ENCODE measurements at regions not wholly inside any gene's neighbourhood (a gene's known extent, or its start where the extent isn't known, plus 50 kb on each side); places are given as distances from the start of the nearest gene placed in this dataset.
A peak's percentile ranks its signal among the peaks of the same experiment; 100 is the strongest.
"Not testable (repeated sequence)": the region's sequence is repeated elsewhere in the genome, so short reads cannot be mapped to it uniquely, and the experiment has no call there.

- DNase-seq, result not testable (repeated sequence)
Measured at GRCh38 chr2:89537862-89538261, 846.4 kb downstream of the RPIA start.

GRCh38 chr2:89544110-89544509 lies 852.6 kb downstream of the RPIA start:
- not testable (repeated sequence) for DNase-seq

GRCh38 chr2:89579154-89579553 lies 887.7 kb downstream of the RPIA start:
- not testable (repeated sequence) for DNase-seq

- not testable (repeated sequence) for DNase-seq
Measured at GRCh38 chr2:89582816-89583215, 891.3 kb downstream of the RPIA start.

GRCh38 chr2:89584046-89584445 lies 892.6 kb downstream of the RPIA start:
- not testable (repeated sequence) for DNase-seq

GRCh38 chr2:89584868-89585557 lies 893.5 kb downstream of the RPIA start:
- not testable (repeated sequence) for DNase-seq

GRCh38 chr2:89585558-89585920 lies 894.1 kb downstream of the RPIA start:
- peak; percentile 63 for DNase-seq

GRCh38 chr2:89599843-89600242 lies 908.4 kb downstream of the RPIA start:
- DNase-seq, result not testable (repeated sequence)

GRCh38 chr2:89606514-89606913 lies 915.0 kb downstream of the RPIA start:
- not testable (repeated sequence) for DNase-seq

GRCh38 chr2:89610207-89610926 lies 918.9 kb downstream of the RPIA start:
- DNase-seq, result not testable (repeated sequence)

- not testable (repeated sequence) for DNase-seq
Measured at GRCh38 chr2:89610927-89611515, 919.5 kb downstream of the RPIA start.

GRCh38 chr2:89611710-89612109 lies 920.2 kb downstream of the RPIA start:
- DNase-seq, result not testable (repeated sequence)

- DNase-seq, result not testable (repeated sequence)
Measured at GRCh38 chr2:89649268-89649667, 957.8 kb downstream of the RPIA start.

- not testable (repeated sequence) for DNase-seq
Measured at GRCh38 chr2:89679254-89679653, 987.8 kb downstream of the RPIA start.

Measured in dermis blood vessel endothelial cell (primary cell).